Pancreas (tissue), 10 donors: ENCODE measurements at regions not wholly inside any gene's neighbourhood (a gene's known extent, or its start where the extent isn't known, plus 50 kb on each side); places are given as distances from the start of the nearest gene placed in this dataset.

Experiments
- ATAC-seq, 4 donors: fragments of 200-7000 bp; cut with Tn5 transposase; one replicate each; pipeline versions ENCODE4 v1.8.0 to v1.9.1; 2020; ENCODE audit warnings: mild to moderate bottlenecking in 4 of 4, moderate library complexity in 4 of 4
- DNase-seq, 6 donors: peaks; one replicate each; pipeline ENCODE4 v3.0.0-alpha.2; 2020
- FAIRE-seq: peaks from 2 replicates; lab custom pipeline; 2012; peaks lifted over from hg19 to GRCh38; lab: Jason Lieb, UNC
- H3K27ac ChIP-seq, 4 donors: fragments of 200-600 bp; sonication (generic); 1 replicate in 3 of 4; 2 replicates in 1 of 4; pipeline versions ENCODE4 v1.5.0 to v1.8.0; 2020
- H3K27me3 ChIP-seq, 4 donors: fragments of 200-600 bp; one replicate each; pipeline ENCODE4 v1.8.0; 2021
- H3K36me3 ChIP-seq, 3 donors: fragments of 200-600 bp; sonication (generic) in 1 of 3; one replicate each; pipeline versions ENCODE4 v1.5.0 to v1.8.0; 2020 to 2021
- H3K4me1 ChIP-seq, 3 donors: fragments of 200-600 bp; one replicate each; pipeline ENCODE4 v1.8.0; 2021
- H3K4me3 ChIP-seq, 4 donors: fragments of 200-600 bp; sonication (generic) in 2 of 4; one replicate each; pipeline versions ENCODE4 v1.5.0 to v1.8.0; 2020 to 2021
- H3K9me3 ChIP-seq, 4 donors: fragments of 200-600 bp; one replicate each; pipeline ENCODE4 v1.8.0; 2021
- WGBS, 2 donors: extraction: QIAGEN DNeasy Blood & Tissue Kit; methylation state at CpG; one replicate each; pipeline ENCODE4 v1.1.7; 2013; 5-methylcytosine and 5-hydroxymethylcytosine counted together
- intact Hi-C, 3 donors: fragments of 100-400 bp; cut with DNase I; formaldehyde crosslinking; loops; one replicate each; pipeline versions ENCODE4 v1.11.1 to v1.14.2; 2022
- TF ChIP-seq, protein P1 (sequence below), 4 donors: fragments of 200-600 bp; sonication (generic) in 3 of 4; IDR thresholded peaks; one replicate each; pipeline versions ENCODE4 v1.5.0 to v1.8.0; 2021; ENCODE audit warnings: antibody characterized with exemption in 4 of 4
- donor health status: healthy with polysubstance abuse.
- donor health status: DM: no; HTN: no; CAD: no; lungs with moderate emphysema.
- donor health status: DM: no; HTN: no; CAD: no.
- donor health status: control.
- donor health status: control.
- donor health status: Bipolar disorder and iron deficiency.
- donor health status: DM: yes; HTN: yes; CAD: no.
- donor health status: DM: no; HTN: no; CAD: no.
- donor health status: DM: no; HTN: no; CAD: no.
- donor health status: DM: yes; HTN: yes; CAD: no.

DNA sequence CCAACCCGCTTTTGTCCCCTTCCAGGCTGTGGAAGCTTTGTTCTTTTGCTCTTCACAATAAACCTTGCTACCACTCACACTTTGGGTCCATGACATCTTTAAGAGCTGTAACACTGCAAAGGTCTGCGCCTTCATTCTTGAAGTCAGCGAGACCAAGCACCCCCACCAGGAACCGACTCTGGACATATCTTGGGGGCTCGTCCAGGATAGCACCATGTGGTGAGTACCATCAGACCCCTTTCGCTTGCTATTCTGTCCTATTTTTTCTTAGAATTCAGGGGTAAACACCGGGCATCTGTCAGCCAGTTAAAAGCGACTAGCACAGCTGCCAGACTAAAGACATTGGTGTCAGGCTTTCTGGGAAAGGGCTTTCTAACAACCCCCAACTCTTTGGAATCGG is 137.6 kb upstream of the PPFIA2 start:
- no peaks in the 10 kb centered on the region for H3K4me1 ChIP-seq
- ATAC-seq (no peak), DNase-seq (no peak), FAIRE-seq (no peak)
- intact Hi-C loops, result no loop called here
- H3K27ac ChIP-seq, result no peak overlapping the region
- H3K4me3 ChIP-seq, result no peak overlapping the region
- TF ChIP-seq, protein P1, sequence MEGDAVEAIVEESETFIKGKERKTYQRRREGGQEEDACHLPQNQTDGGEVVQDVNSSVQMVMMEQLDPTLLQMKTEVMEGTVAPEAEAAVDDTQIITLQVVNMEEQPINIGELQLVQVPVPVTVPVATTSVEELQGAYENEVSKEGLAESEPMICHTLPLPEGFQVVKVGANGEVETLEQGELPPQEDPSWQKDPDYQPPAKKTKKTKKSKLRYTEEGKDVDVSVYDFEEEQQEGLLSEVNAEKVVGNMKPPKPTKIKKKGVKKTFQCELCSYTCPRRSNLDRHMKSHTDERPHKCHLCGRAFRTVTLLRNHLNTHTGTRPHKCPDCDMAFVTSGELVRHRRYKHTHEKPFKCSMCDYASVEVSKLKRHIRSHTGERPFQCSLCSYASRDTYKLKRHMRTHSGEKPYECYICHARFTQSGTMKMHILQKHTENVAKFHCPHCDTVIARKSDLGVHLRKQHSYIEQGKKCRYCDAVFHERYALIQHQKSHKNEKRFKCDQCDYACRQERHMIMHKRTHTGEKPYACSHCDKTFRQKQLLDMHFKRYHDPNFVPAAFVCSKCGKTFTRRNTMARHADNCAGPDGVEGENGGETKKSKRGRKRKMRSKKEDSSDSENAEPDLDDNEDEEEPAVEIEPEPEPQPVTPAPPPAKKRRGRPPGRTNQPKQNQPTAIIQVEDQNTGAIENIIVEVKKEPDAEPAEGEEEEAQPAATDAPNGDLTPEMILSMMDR (IDR thresholded peaks at IDR 0.05), result no peak
- H3K9me3 ChIP-seq, result no peaks in the 10 kb centered on the region
- 84 to 86% methylated on average over 9 of the region's 9 CpGs for WGBS, 2 donors
- H3K27me3 ChIP-seq, result no peaks in the 10 kb centered on the region
- H3K36me3 ChIP-seq, result no peaks in the 10 kb centered on the region

DNA sequence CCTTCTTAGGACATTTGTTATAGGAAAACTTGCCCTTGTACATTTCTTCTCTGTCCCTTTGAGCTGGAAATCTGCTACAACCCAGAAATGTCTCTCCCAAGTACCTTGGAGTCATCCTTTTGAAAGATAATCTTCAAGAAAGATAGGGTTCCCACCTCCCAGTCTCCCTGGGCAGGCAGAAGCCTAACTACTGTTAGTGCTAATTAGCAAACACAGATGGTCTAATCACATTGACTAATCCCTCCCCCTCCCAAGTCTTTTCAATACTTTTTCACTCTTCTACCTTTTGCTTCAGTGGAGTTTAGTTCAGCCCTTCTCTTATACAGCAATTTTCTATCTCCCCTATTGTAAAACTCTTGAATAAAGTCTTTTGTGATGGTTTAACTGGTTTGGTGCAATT is 129.8 kb upstream of the PPFIA2 start:
- H3K9me3 ChIP-seq, result no peaks in the 10 kb centered on the region
- H3K27ac ChIP-seq, result no peak overlapping the region
- no peaks in the 10 kb centered on the region for H3K27me3 ChIP-seq
- DNase-seq (no peak), ATAC-seq (no peak), FAIRE-seq (no peak)
- no peak overlapping the region for H3K4me3 ChIP-seq
- no peaks in the 10 kb centered on the region for H3K36me3 ChIP-seq
- TF ChIP-seq, protein P1 (IDR thresholded peaks at IDR 0.05), result no peak
- intact Hi-C loops, result no loop called here
- no peaks in the 10 kb centered on the region for H3K4me1 ChIP-seq

DNA sequence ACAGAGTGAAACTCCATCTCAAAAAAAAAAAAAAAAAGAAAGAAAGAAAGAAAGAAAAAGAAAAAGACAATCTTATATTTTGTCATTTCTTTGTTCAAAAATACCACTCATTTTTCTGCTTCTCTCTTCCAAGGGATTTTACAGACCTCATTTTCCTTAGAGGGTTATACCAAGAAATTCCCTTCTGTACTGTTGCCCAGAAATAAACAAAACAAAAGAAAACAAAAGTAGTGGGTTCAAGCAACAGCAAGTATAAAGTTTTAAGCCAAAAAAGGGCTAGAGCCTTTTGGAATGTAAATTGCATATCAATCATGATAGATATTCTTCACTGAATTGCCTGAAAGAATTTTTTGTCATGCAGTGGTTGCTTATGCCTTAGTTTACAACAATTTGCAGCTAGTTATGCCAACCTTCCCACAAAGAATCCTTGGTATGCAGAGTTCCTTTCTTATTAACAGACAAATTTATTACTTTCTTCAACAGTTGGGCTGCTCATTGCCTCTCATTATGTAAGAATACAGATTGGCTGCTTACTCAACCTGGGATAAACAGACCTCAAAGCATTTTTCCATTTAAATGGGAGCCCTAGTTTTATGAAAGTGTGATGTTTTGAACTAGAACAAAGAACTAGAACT is 129.1 kb upstream of the PPFIA2 start:
- intact Hi-C loops, result no loop called here
- no peaks in the 10 kb centered on the region for H3K9me3 ChIP-seq
- FAIRE-seq, result no peak
- no peaks in the 10 kb centered on the region for H3K4me1 ChIP-seq
- no peak overlapping the region for H3K27ac ChIP-seq
- TF ChIP-seq, protein P1 (IDR thresholded peaks at IDR 0.05), result no peak
- no peaks in the 10 kb centered on the region for H3K36me3 ChIP-seq
- peak in 1 of 4 donors; percentile 21 for ATAC-seq
- no peak overlapping the region for H3K4me3 ChIP-seq
- no peaks in the 10 kb centered on the region for H3K27me3 ChIP-seq
- DNase-seq, result no peak

DNA sequence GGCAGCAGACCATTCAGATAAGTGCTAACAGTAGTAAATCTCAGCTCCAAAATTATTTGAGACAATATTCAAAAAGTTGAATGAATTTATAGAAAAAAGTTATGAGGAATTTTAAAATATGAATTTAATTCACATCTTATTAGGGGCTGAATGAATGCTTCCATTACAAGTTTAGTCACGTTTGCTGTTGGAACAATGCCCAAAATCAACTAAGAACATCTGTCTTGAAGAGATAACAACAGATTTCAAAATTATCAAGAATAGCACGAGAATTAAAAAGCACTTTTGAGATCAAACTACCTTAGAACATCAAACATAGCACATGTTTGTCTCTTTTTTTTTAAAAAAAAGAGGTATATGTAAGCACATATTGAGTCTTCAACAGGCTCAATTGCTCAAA is 115.4 kb upstream of the PPFIA2 start:
- Histone ChIP-seq H3K4me3 (no peak overlapping the region), H3K27ac (no peak overlapping the region), H3K9me3 (no peaks in the 10 kb centered on the region), H3K36me3 (no peaks in the 10 kb centered on the region), H3K27me3 (no peaks in the 10 kb centered on the region), H3K4me1 (no peaks in the 10 kb centered on the region)
- no peak for ATAC-seq
- no peak for FAIRE-seq
- TF ChIP-seq, protein P1 (IDR thresholded peaks at IDR 0.05), result no peak
- intact Hi-C loops, result no loop called here
- no peak for DNase-seq
- 3 to 6% methylated on average over 2 of the region's 2 CpGs for WGBS, 2 donors

DNA sequence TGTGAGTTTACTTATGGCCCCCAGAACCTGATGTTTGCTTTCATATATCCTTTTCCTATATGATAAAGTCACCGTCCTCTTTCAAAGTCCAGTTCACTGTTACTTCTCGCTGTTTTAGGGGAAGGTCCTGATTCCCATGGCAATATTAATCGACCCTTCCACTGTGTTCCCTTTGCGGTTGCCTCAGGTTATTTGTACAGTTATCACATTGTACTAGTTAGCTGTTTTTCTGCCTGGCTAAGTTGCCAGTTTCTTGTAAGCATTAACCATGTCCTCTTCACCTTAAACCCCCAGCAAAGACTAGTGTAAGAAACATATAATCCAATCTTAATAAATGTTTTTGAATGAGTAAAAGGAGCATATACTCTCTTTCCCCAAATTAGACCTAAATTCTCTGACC is 115.0 kb upstream of the PPFIA2 start:
- intact Hi-C loops, result no loop called here
- no peak for FAIRE-seq
- no peak overlapping the region for H3K27ac ChIP-seq

More for the DNA sequence above, 115.0 kb upstream of the PPFIA2 start:
- DNase-seq (no peak), ATAC-seq (no peak)
- Histone ChIP-seq H3K4me3 (no peak overlapping the region), H3K27me3 (no peaks in the 10 kb centered on the region), H3K4me1 (no peaks in the 10 kb centered on the region), H3K9me3 (no peaks in the 10 kb centered on the region), H3K36me3 (no peaks in the 10 kb centered on the region)
- TF ChIP-seq, protein P1 (IDR thresholded peaks at IDR 0.05), result no peak
- WGBS, 2 donors, result 12 to 18% methylated on average over 4 of the region's 4 CpGs
